Fibroblast of lung (primary cell): ENCODE measurements at regions not wholly inside any gene's neighbourhood (a gene's known extent, or its start where the extent isn't known, plus 50 kb on each side); places are given as distances from the start of the nearest gene placed in this dataset.

Experiments
- DNase-seq, 2 donors: peaks; one replicate each; pipeline versions ENCODE4 v3.0.0 to v3.0.0-alpha.2; 2010; ENCODE audit warnings: low read depth in 2 of 2
- H2AFZ ChIP-seq: 2 replicates; pipeline ENCODE4 v1.5.1; 2012; ENCODE audit warnings: low read length, control low read depth, inconsistent platforms
- H3K27ac ChIP-seq: 2 replicates; pipeline ENCODE4 v1.5.1; 2011; ENCODE audit warnings: low read length, control low read depth; ENCODE audit not compliant: insufficient read depth
- H3K27me3 ChIP-seq: 2 replicates; pipeline ENCODE4 v1.5.1; 2011; ENCODE audit warnings: mild to moderate bottlenecking, low read length; ENCODE audit not compliant: control insufficient read depth, insufficient read depth
- H3K36me3 ChIP-seq: 2 replicates; pipeline ENCODE4 v1.5.1; 2011; ENCODE audit warnings: low read length; ENCODE audit not compliant: control insufficient read depth, insufficient read depth
- H3K4me1 ChIP-seq: 2 replicates; pipeline ENCODE4 v1.5.1; 2011; ENCODE audit warnings: low read length; ENCODE audit not compliant: control insufficient read depth, insufficient read depth; ENCODE audit errors: extremely low read depth
- H3K4me2 ChIP-seq: 2 replicates; pipeline ENCODE4 v1.5.1; 2011; ENCODE audit warnings: low read length, control low read depth; ENCODE audit not compliant: insufficient read depth; ENCODE audit errors: extremely low read depth
- H3K4me3 ChIP-seq, 4 experiments: fragments of 200-600 bp in 1 of 4; sonication (generic) in 1 of 4; replicated peaks in 1 of 4; 2 replicates each; pipeline ENCODE4 v1.5.1; 2011 to 2016; ENCODE audit warnings: low read length in 4 of 4, low read depth in 3 of 4, mild to moderate bottlenecking in 3 of 4, control low read depth in 2 of 4, inconsistent platforms in 1 of 4, mixed read lengths in 1 of 4; ENCODE audit not compliant: insufficient read depth in 1 of 4; ENCODE audit errors: control extremely low read depth in 1 of 4
- H3K79me2 ChIP-seq: 2 replicates; pipeline ENCODE4 v1.5.1; 2012; ENCODE audit warnings: mild to moderate bottlenecking, low read length, inconsistent platforms; ENCODE audit not compliant: control insufficient read depth, insufficient read depth
- H3K9ac ChIP-seq: 2 replicates; pipeline ENCODE4 v1.5.1; 2011; ENCODE audit warnings: mild to moderate bottlenecking, low read length, control low read depth; ENCODE audit not compliant: insufficient read depth
- H3K9me3 ChIP-seq: 2 replicates; pipeline ENCODE4 v1.5.1; 2012; ENCODE audit warnings: low read depth, low read length; ENCODE audit not compliant: control insufficient read depth, insufficient read depth
- H4K20me1 ChIP-seq: 2 replicates; pipeline ENCODE4 v1.5.1; 2011; ENCODE audit warnings: low read length; ENCODE audit not compliant: control insufficient read depth, insufficient read depth; ENCODE audit errors: extremely low read depth
- EZH2 ChIP-seq: IDR thresholded peaks from 2 replicates; pipeline ENCODE4 v1.5.1; 2012; ENCODE audit warnings: low read length, control low read depth, mild to moderate bottlenecking; ENCODE audit errors: missing control alignments
- TF ChIP-seq, protein P1 (sequence below), 2 donors: IDR thresholded peaks in 1 of 2; conservative IDR thresholded peaks in 1 of 2; 1 replicate in 1 of 2; 2 replicates in 1 of 2; pipeline ENCODE4 v1.5.1; 2011 to 2012; ENCODE audit warnings: low read length in 2 of 2, control low read depth in 1 of 2, inconsistent platforms in 1 of 2, low read depth in 1 of 2, mild to moderate bottlenecking in 1 of 2

DNA sequence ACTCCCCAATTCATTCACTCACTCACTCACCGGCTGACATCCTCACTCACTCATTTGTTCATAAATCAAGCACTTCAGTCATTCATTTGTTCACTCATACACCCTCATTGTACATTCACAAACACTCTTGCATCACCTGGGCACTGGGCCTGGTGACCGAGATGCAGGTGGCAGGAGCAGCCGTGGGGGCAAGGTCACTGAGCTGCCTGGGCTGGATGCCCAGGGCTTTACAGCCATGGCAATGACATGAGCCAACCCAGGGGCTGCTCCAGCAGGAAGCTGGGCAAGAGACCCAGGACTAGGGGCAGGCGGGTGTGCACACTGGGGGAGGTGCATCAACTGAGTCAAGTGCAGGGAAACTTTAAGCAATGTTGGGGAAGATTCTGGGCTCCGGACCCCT is 113.6 kb upstream of the IGSF21 start:
- H3K9ac ChIP-seq = no peak overlapping the region

DNA sequence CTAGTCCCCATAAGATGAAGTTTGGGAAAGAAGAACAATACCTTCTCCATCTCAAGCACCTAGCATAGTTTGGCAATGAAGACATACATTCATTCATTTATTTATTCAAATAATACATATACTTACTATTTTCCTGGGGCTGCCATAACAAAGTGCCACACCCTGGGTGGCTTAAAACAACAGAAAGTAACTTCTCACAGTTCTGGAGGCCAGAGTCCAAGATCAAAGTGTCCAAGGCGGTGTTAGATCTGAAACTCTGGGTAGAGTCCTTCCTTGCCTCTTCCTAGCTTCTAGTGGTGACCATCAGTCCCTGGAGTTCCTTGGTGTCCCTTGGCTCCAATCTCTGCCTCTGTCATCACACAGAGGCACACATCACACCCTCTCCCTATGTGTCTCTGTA is 112.1 kb upstream of the IGSF21 start:
- H3K36me3 ChIP-seq = no peaks in the 10 kb centered on the region
- H3K4me2 ChIP-seq = no peak overlapping the region
- H3K9ac ChIP-seq = no peak overlapping the region
- no peaks in the 10 kb centered on the region for H3K27me3 ChIP-seq
- no peak overlapping the region for H3K27ac ChIP-seq
- H3K4me1 ChIP-seq = no peaks in the 10 kb centered on the region
- no peak for DNase-seq
- no peaks in the 10 kb centered on the region for H3K9me3 ChIP-seq
- no peaks in the 10 kb centered on the region for H4K20me1 ChIP-seq
- no peaks in the 10 kb centered on the region for H3K79me2 ChIP-seq
- H3K4me3 ChIP-seq = no peak overlapping the region
- TF ChIP-seq EZH2 = no peak
- TF ChIP-seq, protein P1, sequence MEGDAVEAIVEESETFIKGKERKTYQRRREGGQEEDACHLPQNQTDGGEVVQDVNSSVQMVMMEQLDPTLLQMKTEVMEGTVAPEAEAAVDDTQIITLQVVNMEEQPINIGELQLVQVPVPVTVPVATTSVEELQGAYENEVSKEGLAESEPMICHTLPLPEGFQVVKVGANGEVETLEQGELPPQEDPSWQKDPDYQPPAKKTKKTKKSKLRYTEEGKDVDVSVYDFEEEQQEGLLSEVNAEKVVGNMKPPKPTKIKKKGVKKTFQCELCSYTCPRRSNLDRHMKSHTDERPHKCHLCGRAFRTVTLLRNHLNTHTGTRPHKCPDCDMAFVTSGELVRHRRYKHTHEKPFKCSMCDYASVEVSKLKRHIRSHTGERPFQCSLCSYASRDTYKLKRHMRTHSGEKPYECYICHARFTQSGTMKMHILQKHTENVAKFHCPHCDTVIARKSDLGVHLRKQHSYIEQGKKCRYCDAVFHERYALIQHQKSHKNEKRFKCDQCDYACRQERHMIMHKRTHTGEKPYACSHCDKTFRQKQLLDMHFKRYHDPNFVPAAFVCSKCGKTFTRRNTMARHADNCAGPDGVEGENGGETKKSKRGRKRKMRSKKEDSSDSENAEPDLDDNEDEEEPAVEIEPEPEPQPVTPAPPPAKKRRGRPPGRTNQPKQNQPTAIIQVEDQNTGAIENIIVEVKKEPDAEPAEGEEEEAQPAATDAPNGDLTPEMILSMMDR (conservative IDR thresholded peaks at IDR 0.05 in 1 of 2, IDR thresholded peaks at IDR 0.05 in 1 of 2; ENCODE audit: low read depth in 1 of 2, low read length in 2 of 2) = no peak
- H2AFZ ChIP-seq = no peak overlapping the region

More for the DNA sequence above, 113.6 kb upstream of the IGSF21 start:
- no peaks in the 10 kb centered on the region for H3K27me3 ChIP-seq
- H4K20me1 ChIP-seq = no peaks in the 10 kb centered on the region
- no peaks in the 10 kb centered on the region for H3K4me1 ChIP-seq
- no peak overlapping the region for H3K27ac ChIP-seq
- H2AFZ ChIP-seq = no peak overlapping the region
- DNase-seq = no peak
- H3K79me2 ChIP-seq = no peaks in the 10 kb centered on the region
- no peak overlapping the region for H3K4me2 ChIP-seq
- TF ChIP-seq, protein P1 (conservative IDR thresholded peaks at IDR 0.05 in 1 of 2, IDR thresholded peaks at IDR 0.05 in 1 of 2; ENCODE audit: low read depth in 1 of 2, low read length in 2 of 2) = no peak
- TF ChIP-seq EZH2 = no peak
- H3K9me3 ChIP-seq = no peaks in the 10 kb centered on the region
- H3K36me3 ChIP-seq = no peaks in the 10 kb centered on the region
- H3K4me3 ChIP-seq = no peak overlapping the region

DNA sequence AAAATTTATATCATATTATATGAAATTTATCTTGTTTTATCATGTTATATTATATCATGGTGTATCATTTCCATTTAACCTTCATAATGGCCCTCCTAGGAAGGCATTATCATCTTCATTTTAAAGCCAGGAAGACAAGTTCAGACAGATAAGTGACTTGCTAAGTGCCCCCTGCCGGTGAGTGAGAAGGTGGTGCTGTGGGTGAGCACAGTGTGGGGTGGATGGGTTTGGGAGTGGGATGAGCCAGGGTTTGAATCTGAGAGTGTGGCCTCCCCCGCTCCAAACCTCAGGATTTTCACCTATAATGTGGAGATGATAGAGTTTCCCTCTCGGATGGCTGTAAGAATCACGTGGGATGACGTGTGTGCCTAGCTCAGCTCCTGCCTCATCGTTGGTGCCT is 108.7 kb upstream of the IGSF21 start:
- no peaks in the 10 kb centered on the region for H3K79me2 ChIP-seq
- no peaks in the 10 kb centered on the region for H3K9me3 ChIP-seq
- H2AFZ ChIP-seq = no peak overlapping the region
- no peak overlapping the region for H3K4me3 ChIP-seq
- no peak overlapping the region for H3K27ac ChIP-seq
- H3K27me3 ChIP-seq = no peaks in the 10 kb centered on the region
- no peaks in the 10 kb centered on the region for H3K36me3 ChIP-seq
- no peak for DNase-seq
- TF ChIP-seq, protein P1 (conservative IDR thresholded peaks at IDR 0.05 in 1 of 2, IDR thresholded peaks at IDR 0.05 in 1 of 2; ENCODE audit: low read depth in 1 of 2, low read length in 2 of 2) = peak; percentile 2 to 31
- no peak for TF ChIP-seq EZH2
- no peak overlapping the region for H3K9ac ChIP-seq
- H3K4me1 ChIP-seq = no peaks in the 10 kb centered on the region
- H4K20me1 ChIP-seq = no peaks in the 10 kb centered on the region
- no peak overlapping the region for H3K4me2 ChIP-seq
